AG04450 (cell line): ENCODE measurements at regions not wholly inside any gene's neighbourhood (a gene's known extent, or its start where the extent isn't known, plus 50 kb on each side); places are given as distances from the start of the nearest gene placed in this dataset.

ENCODE experiments used
- CTCF ChIA-PET: fragments of 300-600, 350-600 bp; formaldehyde crosslinking; extraction: SDS; loops from one replicate; lab custom pipeline; 2022; ENCODE audit warnings: antibody characterized with exemption, inconsistent platforms; lab: Charles Lee
- POLR2A ChIA-PET: fragments of 350-600 bp; formaldehyde crosslinking; extraction: SDS; loops from one replicate; lab custom pipeline; 2021; ENCODE audit warnings: antibody characterized with exemption, inconsistent platforms; lab: Yijun Ruan, JAX
- DNase-seq: peaks from one replicate; pipeline ENCODE4 v3.0.0-alpha.2; 2011; ENCODE audit warnings: low read depth, low spot score
- H3K27ac ChIP-seq: one replicate; pipeline ENCODE4 v1.5.1; 2012; ENCODE audit warnings: low read depth, low read length, control low read depth
- H3K27me3 ChIP-seq: one replicate; pipeline ENCODE4 v1.6.0; 2012; ENCODE audit warnings: low read length; ENCODE audit not compliant: control insufficient read depth, insufficient read depth
- H3K4me3 ChIP-seq: 2 replicates; pipeline ENCODE4 v1.5.1; 2011; ENCODE audit warnings: mild to moderate bottlenecking, low read depth, low read length, control low read depth
- H3K9me3 ChIP-seq: 2 replicates; pipeline ENCODE4 v1.5.1; 2012; ENCODE audit warnings: low read length; ENCODE audit not compliant: control insufficient read depth, insufficient read depth
- CTCF ChIP-seq: IDR thresholded peaks from 2 replicates; pipeline ENCODE4 v1.5.1; 2011; ENCODE audit warnings: low read depth, low read length, control low read depth, inconsistent platforms

- no peak for TF ChIP-seq CTCF
- peaks cover 9% of the 10 kb centered on the region for H3K27me3 ChIP-seq
- POLR2A ChIA-PET: no interaction called here
- DNase-seq: no peak
- H3K4me3 ChIP-seq: no peak overlapping the region
- CTCF ChIA-PET: no interaction called here
- peaks cover 43% of the 10 kb centered on the region for H3K9me3 ChIP-seq
- no peak overlapping the region for H3K27ac ChIP-seq
Observed at GRCh38 chr2:241948901-241949735, 79.6 kb downstream of the RTP5 start.

- CTCF ChIA-PET: no interaction called here
- POLR2A ChIA-PET: no interaction called here
- no peak for TF ChIP-seq CTCF
- H3K9me3 ChIP-seq: peaks cover 40% of the 10 kb centered on the region
- peaks cover 10% of the 10 kb centered on the region for H3K27me3 ChIP-seq
- DNase-seq: no peak
- no peak overlapping the region for H3K4me3 ChIP-seq
- H3K27ac ChIP-seq: no peak overlapping the region
Observed at GRCh38 chr2:241949736-241950412, 80.3 kb downstream of the RTP5 start.

GRCh38 chr2:241950413-241951315 is 81.1 kb downstream of the RTP5 start:
- Histone ChIP-seq H3K9me3 (peaks cover 32% of the 10 kb centered on the region), H3K4me3 (no peak overlapping the region), H3K27me3 (peaks cover 10% of the 10 kb centered on the region), H3K27ac (no peak overlapping the region)
- CTCF ChIA-PET: interaction anchor here (0.7 to 2.0 kb wide), 11 partner anchors 9 to 89 kb away, joined by 3 to 14 read pairs (median 8); no protein-coding TSS in a partner anchor
- peak; percentile 94 for TF ChIP-seq CTCF
- peak; percentile 18 for DNase-seq
- POLR2A ChIA-PET: interaction anchor here (1.1 kb wide), 1 partner anchor 15 kb away, joined by 5 read pairs; no protein-coding TSS in a partner anchor

GRCh38 chr2:241951316-241951700 is 81.8 kb downstream of the RTP5 start:
- Histone ChIP-seq H3K27ac (no peak overlapping the region), H3K9me3 (peaks cover 25% of the 10 kb centered on the region), H3K4me3 (no peak overlapping the region), H3K27me3 (peaks cover 10% of the 10 kb centered on the region)
- CTCF ChIA-PET: interaction anchor here (0.7 to 2.0 kb wide), 10 partner anchors 9 to 88 kb away, joined by 3 to 14 read pairs (median 8); no protein-coding TSS in a partner anchor
- POLR2A ChIA-PET: interaction anchor here (1.1 kb wide), 1 partner anchor 14 kb away, joined by 5 read pairs; no protein-coding TSS in a partner anchor
- DNase-seq: no peak
- no peak for TF ChIP-seq CTCF
